Stimulated activated CD4-positive, alpha-beta T cell treated with anti-CD3 and anti-CD28 coated beads, Interleukin-1b, Interleukin-23, amount 100 ng/mL, for 4 hours (primary cell): ENCODE measurements at regions not wholly inside any gene's neighbourhood (a gene's known extent, or its start where the extent isn't known, plus 50 kb on each side); places are given as distances from the start of the nearest gene placed in this dataset.

ENCODE experiments used
- DNase-seq, 2 donors: peaks; one replicate each; pipeline ENCODE4 v3.0.0-alpha.2; 2020; ENCODE audit warnings: low read depth in 2 of 2

DNA sequence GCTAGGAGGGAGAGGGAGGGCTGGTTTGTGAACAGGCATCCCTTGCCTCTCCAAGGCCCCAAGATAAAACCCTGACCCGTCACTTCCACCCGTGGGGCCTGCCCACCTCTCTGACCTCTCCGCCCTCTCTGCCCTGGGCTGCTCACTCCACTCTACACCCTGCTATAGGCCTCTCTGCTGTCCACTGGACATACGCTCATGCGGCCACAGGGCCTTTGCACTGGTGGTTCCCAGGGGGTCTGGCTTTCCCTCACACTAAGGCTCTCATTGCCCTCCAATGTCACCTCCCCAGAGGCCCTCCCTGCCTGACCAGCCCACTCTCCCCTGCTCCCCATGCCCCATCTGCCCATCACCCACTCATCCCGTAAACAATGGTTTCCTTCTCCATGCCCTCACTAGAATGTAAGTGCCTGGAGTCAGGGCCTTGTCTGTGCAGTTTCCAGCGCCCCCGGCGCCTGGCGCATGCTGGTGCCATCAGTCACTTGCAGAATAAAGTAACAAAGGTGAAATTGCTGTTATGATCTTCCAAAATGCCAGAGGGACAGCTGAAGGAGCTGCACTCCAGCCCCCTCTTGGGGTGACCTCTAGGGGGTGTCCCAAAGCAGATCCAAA, 73.6 kb downstream of the RFLNA start:
- DNase-seq: no peak

DNA sequence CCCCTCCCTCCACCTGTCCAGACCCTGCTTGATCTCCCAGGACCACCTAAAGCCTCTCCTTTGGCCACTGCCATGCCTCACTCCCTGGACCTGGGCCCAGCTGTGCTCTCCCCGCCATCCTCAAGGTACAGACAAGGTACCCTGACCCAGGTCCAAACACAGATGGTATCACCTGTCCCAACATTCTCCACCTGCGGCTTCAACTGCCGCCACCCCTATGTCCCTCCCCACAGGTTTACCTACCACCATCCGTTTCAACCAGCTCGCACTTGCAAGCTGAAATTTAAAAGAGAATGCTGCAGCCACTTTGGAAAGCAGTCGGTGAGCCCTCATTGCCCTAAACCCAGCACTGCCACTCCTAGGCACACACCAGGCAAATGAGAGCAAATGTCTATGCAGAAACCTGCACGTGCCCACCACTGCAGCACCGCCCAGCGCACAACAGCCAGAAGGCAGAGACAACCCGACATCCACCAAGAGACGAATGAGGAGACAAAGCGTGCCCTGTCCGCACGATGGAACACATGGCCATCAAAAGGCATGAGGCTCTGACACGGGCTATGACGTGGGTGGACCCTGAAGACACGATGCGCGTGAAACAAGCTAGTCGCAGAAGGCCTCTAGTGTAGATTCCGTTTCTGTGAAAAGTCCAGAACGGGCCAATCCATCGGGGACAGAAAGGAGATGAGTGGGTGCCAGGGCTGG, 71.0 kb downstream of the RFLNA start:
- no peak for DNase-seq
